Thyroid gland (tissue), 4 donors: ENCODE measurements at regions not wholly inside any gene's neighbourhood (a gene's known extent, or its start where the extent isn't known, plus 50 kb on each side); places are given as distances from the start of the nearest gene placed in this dataset.

Experiments
- CTCF ChIP-seq, 6 experiments: fragments of 200-600 bp in 3 of 6; fragments of 450-650 bp in 3 of 6; sonication (generic) in 3 of 6; IDR thresholded peaks; one replicate each; pipeline ENCODE4 v1.5.1; 2016 to 2019; ENCODE audit warnings: antibody characterized with exemption in 6 of 6, mild to moderate bottlenecking in 2 of 6, inconsistent platforms in 1 of 6, moderate library complexity in 1 of 6
- POLR2A ChIP-seq, 2 donors: fragments of 450-650 bp; IDR thresholded peaks; one replicate each; pipeline ENCODE4 v1.6.1; 2017; ENCODE audit warnings: antibody characterized with exemption in 2 of 2, mild to moderate bottlenecking in 2 of 2, moderate library complexity in 1 of 2

GRCh38 chr9:19976226-19976625, 187.4 kb upstream of the SLC24A2 start:
- TF ChIP-seq CTCF (IDR thresholded peaks at IDR 0.05): no peak
- no peak for TF ChIP-seq POLR2A (IDR thresholded peaks at IDR 0.05)
